PC-9 (cell line): ENCODE measurements at regions not wholly inside any gene's neighbourhood (a gene's known extent, or its start where the extent isn't known, plus 50 kb on each side); places are given as distances from the start of the nearest gene placed in this dataset.

Experiments used
- EZH2 ChIP-seq: fragments of 200-600 bp; sonication (generic); IDR thresholded peaks from 2 replicates; pipeline ENCODE4 v1.8.0; 2017; ENCODE audit warnings: antibody characterized with exemption, low read depth
- TF ChIP-seq, protein P1 (sequence below): fragments of 200-600 bp; sonication (generic); conservative IDR thresholded peaks from 2 replicates; pipeline ENCODE4 v1.6.1; 2017; ENCODE audit warnings: mixed run types, antibody characterized with exemption, mild to moderate bottlenecking, moderate library complexity

DNA sequence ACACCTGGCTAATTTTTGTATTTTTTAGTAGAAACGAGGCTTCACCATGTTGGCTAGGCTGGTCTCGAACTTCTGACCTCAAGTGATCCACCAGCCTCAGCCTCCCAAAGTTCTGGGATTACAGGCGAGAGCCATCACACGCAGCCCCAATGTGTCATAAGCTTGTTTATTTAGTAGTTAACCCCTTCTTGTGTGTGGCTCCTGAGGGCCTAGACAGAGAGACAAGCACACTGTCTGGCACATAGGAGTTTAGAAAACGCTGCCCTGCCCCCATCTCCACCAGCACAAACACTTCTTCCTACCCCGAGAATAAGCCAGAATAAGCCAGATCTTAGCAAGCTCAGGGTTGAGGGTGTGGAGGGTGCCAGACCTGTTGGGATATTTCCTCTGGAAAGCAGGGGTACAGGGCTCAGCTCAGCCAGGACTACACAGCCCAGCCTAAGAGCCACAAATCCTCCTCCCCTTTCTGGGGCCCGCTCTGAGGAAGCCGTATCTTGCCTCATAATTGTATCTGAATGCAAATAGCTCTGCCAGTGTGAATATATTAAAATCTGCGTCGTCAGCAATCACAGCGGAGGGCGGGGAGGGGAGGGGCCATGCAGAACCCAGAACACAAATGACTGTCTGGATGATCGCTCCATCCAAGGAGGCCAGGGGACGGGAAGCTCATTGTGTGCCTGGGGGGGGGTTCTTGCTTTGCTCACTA lies 247.3 kb downstream of the MN1 start:
- TF ChIP-seq, protein P1, sequence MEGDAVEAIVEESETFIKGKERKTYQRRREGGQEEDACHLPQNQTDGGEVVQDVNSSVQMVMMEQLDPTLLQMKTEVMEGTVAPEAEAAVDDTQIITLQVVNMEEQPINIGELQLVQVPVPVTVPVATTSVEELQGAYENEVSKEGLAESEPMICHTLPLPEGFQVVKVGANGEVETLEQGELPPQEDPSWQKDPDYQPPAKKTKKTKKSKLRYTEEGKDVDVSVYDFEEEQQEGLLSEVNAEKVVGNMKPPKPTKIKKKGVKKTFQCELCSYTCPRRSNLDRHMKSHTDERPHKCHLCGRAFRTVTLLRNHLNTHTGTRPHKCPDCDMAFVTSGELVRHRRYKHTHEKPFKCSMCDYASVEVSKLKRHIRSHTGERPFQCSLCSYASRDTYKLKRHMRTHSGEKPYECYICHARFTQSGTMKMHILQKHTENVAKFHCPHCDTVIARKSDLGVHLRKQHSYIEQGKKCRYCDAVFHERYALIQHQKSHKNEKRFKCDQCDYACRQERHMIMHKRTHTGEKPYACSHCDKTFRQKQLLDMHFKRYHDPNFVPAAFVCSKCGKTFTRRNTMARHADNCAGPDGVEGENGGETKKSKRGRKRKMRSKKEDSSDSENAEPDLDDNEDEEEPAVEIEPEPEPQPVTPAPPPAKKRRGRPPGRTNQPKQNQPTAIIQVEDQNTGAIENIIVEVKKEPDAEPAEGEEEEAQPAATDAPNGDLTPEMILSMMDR, result no peak
- no peak for TF ChIP-seq EZH2
